ENCODE measurements at regions not wholly inside any gene's neighbourhood (a gene's known extent, or its start where the extent isn't known, plus 50 kb on each side); places are given as distances from the start of the nearest gene placed in this dataset.

DNA sequence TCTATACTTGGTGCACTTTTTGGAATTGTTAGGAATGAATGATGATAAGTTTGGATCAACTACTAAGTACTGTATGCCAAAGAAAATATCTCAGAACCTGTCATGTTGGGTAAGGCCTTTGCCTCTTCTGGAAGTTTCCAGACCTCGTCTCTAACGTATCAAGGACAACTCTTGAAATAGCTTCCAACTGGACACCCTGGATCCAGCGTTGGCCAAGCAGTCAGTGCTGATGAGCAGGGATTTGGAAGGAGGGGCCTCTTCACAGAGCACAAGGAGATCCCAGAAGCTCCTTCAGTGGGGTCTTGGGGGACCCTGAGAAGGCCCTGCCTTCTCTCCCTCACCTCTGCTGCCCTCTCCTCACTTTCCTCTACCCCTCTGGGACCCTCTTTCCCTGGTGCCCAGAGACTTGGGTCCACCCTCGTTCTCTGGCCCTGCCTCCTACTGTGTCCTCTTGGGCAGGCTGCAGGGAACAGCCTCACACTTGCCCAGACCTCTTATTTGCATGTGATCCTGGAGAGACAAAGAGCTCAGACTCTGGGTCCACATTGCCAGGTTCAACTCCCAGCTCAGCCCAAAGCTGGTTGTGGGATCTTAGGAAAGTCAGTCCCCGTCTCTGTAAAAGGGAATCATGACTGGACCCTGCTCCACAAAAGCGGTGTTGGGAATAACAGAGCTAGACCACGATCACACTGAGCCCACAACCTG, 145.8 kb downstream of the COL6A3 start:
- H3K9me1 ChIP-seq (replicated peaks; ENCODE audit: control insufficient read depth, extremely low read depth, insufficient read depth, low read length) = no peaks in the 10 kb centered on the region
- dilution Hi-C loops (cut with MboI; ENCODE audit: extremely low pct_ligation_motif_present, low sequenced_read_pairs) = no loop called here
- no peak overlapping the region for H2AFZ ChIP-seq (ENCODE audit: low read depth, low read length)
- BruUV-seq (replicated peaks) = no TSS peak
- peaks cover 4 to 6% of the 10 kb centered on the region in 2 experiments for H3K27me3 ChIP-seq (ENCODE audit: control insufficient read depth in 2 of 2, insufficient read depth in 2 of 2, low read length in 2 of 2)
- DNase-seq (ENCODE audit: low read depth, low spot score) (no peak), FAIRE-seq (no peak)
- no peaks in the 10 kb centered on the region for H3K36me3 ChIP-seq (ENCODE audit: control insufficient read depth in 2 of 2, extremely low read depth in 1 of 2, insufficient read depth in 2 of 2, low read length in 2 of 2)
- no peaks in the 10 kb centered on the region for H3K79me2 ChIP-seq (ENCODE audit: control insufficient read depth, insufficient read depth, low read length)
- no peak overlapping the region for H3K4me2 ChIP-seq (ENCODE audit: insufficient read depth, low read length)
- H3K4me3 ChIP-seq (replicated peaks in 1 of 3; ENCODE audit: insufficient read depth in 1 of 3, low read depth in 1 of 3, low read length in 3 of 3) = no peak overlapping the region
- POLR2A ChIA-PET = no interaction called here
- intact Hi-C loops (cut with micrococcal nuclease) = no loop called here
- CTCF ChIA-PET = interaction anchor here (0.9 to 1.5 kb wide), 3 partner anchors 8 to 19 kb away, joined by 3 to 7 read pairs (median 3); no protein-coding TSS in a partner anchor
- no peaks in the 10 kb centered on the region for H4K20me1 ChIP-seq (replicated peaks; ENCODE audit: control insufficient read depth, extremely low read depth, insufficient read depth, low read length)
- H3K4me1 ChIP-seq (ENCODE audit: control insufficient read depth, extremely low read depth, insufficient read depth, low read length) = no peaks in the 10 kb centered on the region
- H3K9ac ChIP-seq (replicated peaks; ENCODE audit: extremely low read depth, insufficient read depth, low read length) = no peak overlapping the region
- no peak for TF ChIP-seq POLR2A (IDR thresholded peaks at IDR 0.05; ENCODE audit: low read depth, low read length)
- no peak for TF ChIP-seq FOS (IDR thresholded peaks at IDR 0.05; ENCODE audit: borderline replicate concordance, insufficient read depth, low read length)
- no peak for TF ChIP-seq GATA2 (IDR thresholded peaks at IDR 0.05; ENCODE audit: insufficient read depth, insufficient read length, low read depth, low read length)
- TF ChIP-seq EZH2 (IDR thresholded peaks at IDR 0.05; ENCODE audit: borderline replicate concordance, low read depth, low read length, severe bottlenecking) = no peak
- TF ChIP-seq MAX (IDR thresholded peaks at IDR 0.05; ENCODE audit: insufficient read depth, insufficient read length) = no peak
- no peak for TF ChIP-seq CTCF (IDR thresholded peaks at IDR 0.05; ENCODE audit: extremely low read depth in 1 of 2, insufficient read depth in 1 of 2, low read depth in 1 of 2, low read length in 2 of 2)
- TF ChIP-seq MYC (IDR thresholded peaks at IDR 0.05; ENCODE audit: low read depth, low read length) = no peak
- no peak for TF ChIP-seq JUN (IDR thresholded peaks at IDR 0.05; ENCODE audit: borderline replicate concordance, insufficient read depth, insufficient read length, low read depth)
- no peak for TF ChIP-seq POLR2AphosphoS5 (IDR thresholded peaks at IDR 0.05; ENCODE audit: insufficient read depth, low read depth, low read length)
- no peak overlapping the region for H3K27ac ChIP-seq (ENCODE audit: insufficient read depth, low read depth, low read length)
- H3K9me3 ChIP-seq (replicated peaks; ENCODE audit: control insufficient read depth, insufficient read depth, low read length) = no peaks in the 10 kb centered on the region
